OCI-LY7 (cell line): ENCODE measurements at regions not wholly inside any gene's neighbourhood (a gene's known extent, or its start where the extent isn't known, plus 50 kb on each side); places are given as distances from the start of the nearest gene placed in this dataset.

Experiments used
- BruUV-seq: library from RNA; stranded (reverse); fragments of 400-500 nt; replicated peaks from 2 replicates; lab custom pipeline; 2021; lab: Mats Ljungman, UMichigan
- CTCF ChIA-PET: fragments of 300-600 bp; sonication (Branson Sonifier 250); formaldehyde crosslinking; loops from one replicate; lab custom pipeline; 2022; ENCODE audit warnings: antibody characterized with exemption; ENCODE audit not compliant: unreplicated experiment; lab: Charles Lee
- POLR2A ChIA-PET: fragments of 300-600 bp; sonication (Branson Sonifier 250); formaldehyde crosslinking; loops from one replicate; lab custom pipeline; 2022; ENCODE audit warnings: antibody characterized with exemption; lab: Charles Lee
- DNase-seq: peaks from one replicate; pipeline ENCODE4 v3.0.0-alpha.2; 2015; ENCODE audit warnings: low spot score
- H2AFZ ChIP-seq: fragments of 200-600 bp; sonication (generic), shearing (Covaris generic); 2 replicates; pipeline ENCODE4 v1.6.1; 2014; ENCODE audit warnings: mild to moderate bottlenecking, antibody characterized with exemption, low read length, moderate library complexity
- H3K27ac ChIP-seq: fragments of 200-600 bp; sonication (generic); 2 replicates; pipeline ENCODE4 v1.5.1; 2014; ENCODE audit warnings: mixed run types, low read depth, mild to moderate bottlenecking, moderate library complexity, low read length, inconsistent platforms; ENCODE audit not compliant: poor library complexity, severe bottlenecking
- H3K36me3 ChIP-seq: fragments of 200-600 bp; sonication (generic); 2 replicates; pipeline ENCODE4 v1.6.1; 2014; ENCODE audit warnings: mild to moderate bottlenecking, antibody characterized with exemption, low read length, moderate library complexity, mixed read lengths; ENCODE audit not compliant: insufficient read depth
- H3K4me1 ChIP-seq: fragments of 200-600 bp; sonication (generic); 2 replicates; pipeline ENCODE4 v1.5.1; 2014; ENCODE audit warnings: mild to moderate bottlenecking, low read length; ENCODE audit not compliant: insufficient read depth, poor library complexity, severe bottlenecking
- H3K4me2 ChIP-seq: fragments of 200-600 bp; sonication (generic); 2 replicates; pipeline ENCODE4 v1.6.1; 2014; ENCODE audit warnings: mild to moderate bottlenecking, low read length
- H3K4me3 ChIP-seq: fragments of 200-600 bp; sonication (generic); 2 replicates; pipeline ENCODE4 v1.5.1; 2014; ENCODE audit warnings: mild to moderate bottlenecking, low read depth, low read length; ENCODE audit not compliant: poor library complexity, severe bottlenecking
- H3K79me2 ChIP-seq: fragments of 200-600 bp; sonication (generic); 2 replicates; pipeline ENCODE4 v1.6.1; 2016; ENCODE audit warnings: low read depth, mild to moderate bottlenecking, low read length, moderate library complexity, mixed read lengths; ENCODE audit not compliant: insufficient read depth
- H3K9me2 ChIP-seq: fragments of 200-600 bp; sonication (generic); 2 replicates; pipeline ENCODE4 v1.6.1; 2016; ENCODE audit warnings: mild to moderate bottlenecking, low read length, mixed read lengths; ENCODE audit not compliant: insufficient read depth
- H3K9me3 ChIP-seq: fragments of 200-600 bp; sonication (generic); 2 replicates; pipeline ENCODE4 v1.6.1; 2014; ENCODE audit warnings: mild to moderate bottlenecking, mixed run types, low read length, mixed read lengths
- H4K20me1 ChIP-seq: fragments of 200-600 bp; sonication (generic); 2 replicates; pipeline ENCODE4 v1.6.1; 2014; ENCODE audit warnings: mild to moderate bottlenecking, antibody characterized with exemption, low read length, moderate library complexity, mixed read lengths; ENCODE audit not compliant: insufficient read depth
- CTCF ChIP-seq: fragments of 200-600 bp; sonication (generic); conservative IDR thresholded peaks from 2 replicates; pipeline ENCODE4 v1.5.1; 2014; ENCODE audit warnings: mild to moderate bottlenecking, antibody characterized with exemption, low read length, moderate library complexity, mixed read lengths
- EZH2phosphoT487 ChIP-seq: fragments of 200-600 bp; sonication (generic); IDR thresholded peaks from 2 replicates; pipeline ENCODE4 v1.6.1; 2018; ENCODE audit warnings: low read depth, borderline replicate concordance, mild to moderate bottlenecking, mixed run types, antibody characterized with exemption, low read length, moderate library complexity, mixed read lengths
- intact Hi-C: fragments of 100-400 bp; cut with micrococcal nuclease; formaldehyde crosslinking; loops from one replicate; pipeline ENCODE4 v1.10.0; 2022; ENCODE audit not compliant: unreplicated experiment

GRCh38 chr2:108167699-108168098 lies 72.1 kb upstream of the SULT1C3 start:
- Histone ChIP-seq H3K27ac (no peak overlapping the region), H3K36me3 (no peaks in the 10 kb centered on the region), H3K9me3 (no peaks in the 10 kb centered on the region), H3K4me3 (no peak overlapping the region), H3K79me2 (no peaks in the 10 kb centered on the region), H3K9me2 (no peaks in the 10 kb centered on the region), H3K4me1 (no peaks in the 10 kb centered on the region), H3K4me2 (no peak overlapping the region), H4K20me1 (no peaks in the 10 kb centered on the region), H2AFZ (no peak overlapping the region)
- intact Hi-C loops, result no loop called here
- CTCF ChIA-PET, result no interaction called here
- POLR2A ChIA-PET, result no interaction called here
- TF ChIP-seq CTCF (no peak), EZH2phosphoT487 (no peak)
- BruUV-seq, result no TSS peak
- DNase-seq, result no peak

- no peaks in the 10 kb centered on the region for H3K36me3 ChIP-seq
- no peaks in the 10 kb centered on the region for H3K9me2 ChIP-seq
- no peak overlapping the region for H3K4me3 ChIP-seq
- no peak overlapping the region for H3K4me2 ChIP-seq
- no peak overlapping the region for H3K27ac ChIP-seq
- ChIA-PET CTCF (no interaction called here), POLR2A (interaction anchor here (0.5 to 0.7 kb wide), 2 partner anchors 218 to 570 kb away, joined by 3 read pairs; no protein-coding TSS in a partner anchor)
- intact Hi-C loops, result no loop called here
- H2AFZ ChIP-seq, result no peak overlapping the region
- no peaks in the 10 kb centered on the region for H3K9me3 ChIP-seq
- no peaks in the 10 kb centered on the region for H3K79me2 ChIP-seq
- DNase-seq, result peak; percentile 10
- H3K4me1 ChIP-seq, result no peaks in the 10 kb centered on the region
- H4K20me1 ChIP-seq, result no peaks in the 10 kb centered on the region
- no peak for TF ChIP-seq EZH2phosphoT487
- peak; percentile 76 for TF ChIP-seq CTCF
- BruUV-seq, result no TSS peak
Observed at GRCh38 chr2:108169982-108170625, 69.7 kb upstream of the SULT1C3 start.

- TF ChIP-seq EZH2phosphoT487 (no peak), CTCF (no peak)
- Histone ChIP-seq H3K4me2 (no peak overlapping the region), H3K36me3 (no peaks in the 10 kb centered on the region), H4K20me1 (no peaks in the 10 kb centered on the region), H3K79me2 (no peaks in the 10 kb centered on the region), H3K9me3 (no peaks in the 10 kb centered on the region), H3K4me3 (no peak overlapping the region), H3K4me1 (no peaks in the 10 kb centered on the region), H2AFZ (no peak overlapping the region), H3K27ac (no peak overlapping the region), H3K9me2 (no peaks in the 10 kb centered on the region)
- no peak for DNase-seq
- POLR2A ChIA-PET, result no interaction called here
- intact Hi-C loops, result no loop called here
- CTCF ChIA-PET, result no interaction called here
- BruUV-seq, result no TSS peak
Observed at GRCh38 chr2:108171657-108172056, 68.1 kb upstream of the SULT1C3 start.
